Upper lobe of left lung (tissue), 6 donors: ENCODE measurements at regions not wholly inside any gene's neighbourhood (a gene's known extent, or its start where the extent isn't known, plus 50 kb on each side); places are given as distances from the start of the nearest gene placed in this dataset.

Source experiments
- ATAC-seq, 2 donors: fragments of 200-7000 bp; cut with Tn5 transposase; one replicate each; pipeline ENCODE4 v1.9.1; 2022; ENCODE audit warnings: mild to moderate bottlenecking in 2 of 2, moderate library complexity in 2 of 2; ENCODE audit not compliant: low FRiP score in 2 of 2
- DNase-seq, 2 donors: peaks; one replicate each; pipeline ENCODE4 v3.0.0-alpha.2; 2019 to 2020
- H3K27ac ChIP-seq, 4 donors: fragments of 200-600 bp; sonication (generic); one replicate each; pipeline ENCODE4 v1.5.1; 2016 to 2019
- H3K27me3 ChIP-seq, 4 donors: fragments of 200-600 bp; sonication (generic); one replicate each; pipeline ENCODE4 v1.5.1; 2017 to 2019
- H3K36me3 ChIP-seq, 4 donors: fragments of 200-600 bp; sonication (generic); one replicate each; pipeline ENCODE4 v1.5.1; 2016 to 2019
- H3K4me1 ChIP-seq, 4 donors: fragments of 200-600 bp; sonication (generic); one replicate each; pipeline ENCODE4 v1.5.1; 2018 to 2019
- H3K4me3 ChIP-seq, 4 donors: fragments of 200-600 bp; sonication (generic); one replicate each; pipeline ENCODE4 v1.5.1; 2017 to 2019; ENCODE audit warnings: mild to moderate bottlenecking in 2 of 4, moderate library complexity in 1 of 4
- H3K9me3 ChIP-seq, 4 donors: fragments of 200-600 bp; sonication (generic); one replicate each; pipeline ENCODE4 v1.5.1; 2018 to 2019
- CTCF ChIP-seq, 6 experiments: fragments of 450-650 bp in 4 of 6; fragments of 200-600 bp in 2 of 6; sonication (generic) in 2 of 6; IDR thresholded peaks; one replicate each; pipeline ENCODE4 v1.5.1; 2016 to 2019; ENCODE audit warnings: antibody characterized with exemption in 6 of 6
- EP300 ChIP-seq, 4 donors: sonication (generic); formaldehyde crosslinking; IDR thresholded peaks; one replicate each; pipeline ENCODE4 v1.5.1; 2017; ENCODE audit warnings: antibody characterized with exemption in 4 of 4, control low read depth in 2 of 4
- POLR2A ChIP-seq, 4 donors: fragments of 450-650 bp; IDR thresholded peaks; one replicate each; pipeline ENCODE4 v1.5.1; 2016 to 2017; ENCODE audit warnings: antibody characterized with exemption in 4 of 4, mild to moderate bottlenecking in 2 of 4
- POLR2AphosphoS5 ChIP-seq, 2 donors: sonication (generic); formaldehyde crosslinking; IDR thresholded peaks; one replicate each; pipeline ENCODE4 v1.5.1; 2017; ENCODE audit warnings: antibody characterized with exemption in 2 of 2
- WGBS, 2 donors: methylation state at CpG; one replicate each; pipeline ENCODE4 v1.1.5; 2017 to 2018; 5-methylcytosine and 5-hydroxymethylcytosine counted together
- donor health status: DM: no; HTN: no; CAD: no; lungs with moderate emphysema.
- donor health status: DM: no; HTN: yes; CAD: no; lungs with severe emphysema.

GRCh38 chr17:15177343-15177742, 87.8 kb downstream of the PMP22 start:
- H3K27ac ChIP-seq, result no peak overlapping the region
- no peak overlapping the region for H3K4me3 ChIP-seq
- ATAC-seq (no peak), DNase-seq (no peak)
- WGBS, 2 donors, result 95 to 98% methylated on average over 2 of the region's 2 CpGs
- H3K4me1 ChIP-seq, result no peaks in the 10 kb centered on the region
- no peaks in the 10 kb centered on the region for H3K36me3 ChIP-seq
- no peak for TF ChIP-seq EP300 (IDR thresholded peaks at IDR 0.05)
- TF ChIP-seq POLR2A (IDR thresholded peaks at IDR 0.05), result no peak
- no peak for TF ChIP-seq CTCF (IDR thresholded peaks at IDR 0.05)
- no peak for TF ChIP-seq POLR2AphosphoS5 (IDR thresholded peaks at IDR 0.05)
- no peaks in the 10 kb centered on the region for H3K9me3 ChIP-seq
- no peaks in the 10 kb centered on the region for H3K27me3 ChIP-seq

- no peaks in the 10 kb centered on the region for H3K27me3 ChIP-seq
- H3K36me3 ChIP-seq, result no peaks in the 10 kb centered on the region
- DNase-seq, result no peak
- H3K4me3 ChIP-seq, result no peak overlapping the region
- H3K27ac ChIP-seq, result no peak overlapping the region
- no peaks in the 10 kb centered on the region for H3K9me3 ChIP-seq
- TF ChIP-seq POLR2A (IDR thresholded peaks at IDR 0.05) (no peak), EP300 (IDR thresholded peaks at IDR 0.05) (no peak), CTCF (IDR thresholded peaks at IDR 0.05) (no peak), POLR2AphosphoS5 (IDR thresholded peaks at IDR 0.05) (no peak)
- no peak for ATAC-seq
- whole genome bisulfite sequencing, 2 donors, result 72 to 73% methylated on average over 7 of the region's 7 CpGs
- peaks cover 0 to 5% (median 2%) of the 10 kb centered on the region in 4 donors for H3K4me1 ChIP-seq
Observed at GRCh38 chr17:15175356-15175755, 89.8 kb downstream of the PMP22 start.

GRCh38 chr17:15171167-15172047, 93.7 kb downstream of the PMP22 start:
- H3K27me3 ChIP-seq, result no peaks in the 10 kb centered on the region
- TF ChIP-seq POLR2AphosphoS5 (IDR thresholded peaks at IDR 0.05), result no peak
- TF ChIP-seq EP300 (IDR thresholded peaks at IDR 0.05), result no peak
- TF ChIP-seq POLR2A (IDR thresholded peaks at IDR 0.05), result no peak
- TF ChIP-seq CTCF (IDR thresholded peaks at IDR 0.05), result peak; percentile 61 to 82 (median 68)
- H3K27ac ChIP-seq, result no peak overlapping the region
- no peaks in the 10 kb centered on the region for H3K9me3 ChIP-seq
- DNase-seq (peak; percentile 48 to 66), ATAC-seq (peak; percentile 84 to 85)
- H3K36me3 ChIP-seq, result no peaks in the 10 kb centered on the region
- H3K4me1 ChIP-seq, result peaks cover 0 to 5% (median 2%) of the 10 kb centered on the region in 4 donors
- WGBS, 2 donors, result 30 to 39% methylated on average over 9 of the region's 9 CpGs
- no peak overlapping the region for H3K4me3 ChIP-seq

- no peaks in the 10 kb centered on the region for H3K27me3 ChIP-seq
- DNase-seq (no peak), ATAC-seq (no peak)
- WGBS, 2 donors, result 55 to 61% methylated on average over 2 of the region's 2 CpGs
- peaks cover 0 to 5% (median 2%) of the 10 kb centered on the region in 4 donors for H3K4me1 ChIP-seq
- no peak for TF ChIP-seq EP300 (IDR thresholded peaks at IDR 0.05)
- no peak for TF ChIP-seq POLR2A (IDR thresholded peaks at IDR 0.05)
- no peak overlapping the region for H3K4me3 ChIP-seq
- H3K9me3 ChIP-seq, result no peaks in the 10 kb centered on the region
- no peaks in the 10 kb centered on the region for H3K36me3 ChIP-seq
- no peak overlapping the region for H3K27ac ChIP-seq
Observed at GRCh38 chr17:15169676-15170075, 95.5 kb downstream of the PMP22 start.

- ATAC-seq, result no peak
- Histone ChIP-seq H3K27me3 (no peaks in the 10 kb centered on the region), H3K9me3 (no peaks in the 10 kb centered on the region), H3K36me3 (no peaks in the 10 kb centered on the region), H3K27ac (no peak overlapping the region), H3K4me3 (no peak overlapping the region), H3K4me1 (peaks cover 0 to 5% (median 2%) of the 10 kb centered on the region in 4 donors)
- WGBS, 2 donors, result 68 to 78% methylated on average over 4 of the region's 4 CpGs
- no peak for TF ChIP-seq POLR2AphosphoS5 (IDR thresholded peaks at IDR 0.05)
- no peak for TF ChIP-seq POLR2A (IDR thresholded peaks at IDR 0.05)
- no peak for TF ChIP-seq EP300 (IDR thresholded peaks at IDR 0.05)
- no peak for TF ChIP-seq CTCF (IDR thresholded peaks at IDR 0.05)
- DNase-seq, result no peak
Observed at GRCh38 chr17:15168379-15168778, 96.7 kb downstream of the PMP22 start.
